K562 (cell line): ENCODE measurements at regions not wholly inside any gene's neighbourhood (a gene's known extent, or its start where the extent isn't known, plus 50 kb on each side); places are given as distances from the start of the nearest gene placed in this dataset.

Source experiments
- ATAC-seq: fragments of 200-7000 bp; cut with Tn5 transposase; 3 replicates; pipeline ENCODE4 v1.9.1; 2020; ENCODE audit warnings: moderate library complexity
- BruUV-seq: library from RNA; stranded (reverse); fragments of 400-500 nt; replicated peaks from 2 replicates; lab custom pipeline; 2021; lab: Mats Ljungman, UMichigan
- CTCF ChIA-PET: fragments of 300-600 bp; formaldehyde crosslinking; extraction: SDS; loops from one replicate; lab custom pipeline; 2021; ENCODE audit warnings: low intra/inter-chr PET ratio; lab: Yijun Ruan, JAX
- POLR2A ChIA-PET: fragments of 300-600, 350-650 bp; sonication (Branson Sonifier 250); formaldehyde crosslinking; extraction: SDS; loops from one replicate; lab custom pipeline; 2021; ENCODE audit warnings: antibody characterized with exemption, inconsistent platforms; lab: Yijun Ruan, JAX
- DNase-seq, 4 experiments: peaks; one replicate each; pipeline versions ENCODE4 v3.0.0 to v3.0.0-alpha.2; 2011 to 2018; ENCODE audit warnings: low spot score in 3 of 4, mixed read lengths in 3 of 4; ENCODE audit errors: extremely low read depth in 1 of 4
- FAIRE-seq: peaks from 2 replicates; lab custom pipeline; 2011; peaks lifted over from hg19 to GRCh38; lab: Jason Lieb, UNC
- H2AFZ ChIP-seq: 2 replicates; pipeline ENCODE4 v1.6.0; 2011; ENCODE audit warnings: low read depth, low read length, control low read depth, inconsistent platforms
- H3K27ac ChIP-seq: fragments of 200-600 bp; 3 replicates; pipeline ENCODE4 v1.8.0; 2011; ENCODE audit warnings: low read depth, mild to moderate bottlenecking, control low read depth, inconsistent platforms, low read length, moderate library complexity, mixed read lengths; ENCODE audit errors: extremely low read depth
- H3K27me3 ChIP-seq, 2 experiments: fragments of 300-600 bp in 1 of 2; 2 replicates in 1 of 2; 3 replicates in 1 of 2; pipeline versions ENCODE4 v1.6.0 to v1.8.0; 2011; ENCODE audit warnings: inconsistent platforms in 2 of 2, low read length in 2 of 2, mild to moderate bottlenecking in 1 of 2, mixed read lengths in 1 of 2, moderate library complexity in 1 of 2; ENCODE audit not compliant: control insufficient read depth in 2 of 2, insufficient read depth in 2 of 2
- H3K36me3 ChIP-seq: fragments of 300-600 bp; 3 replicates; pipeline ENCODE4 v1.8.0; 2011; ENCODE audit warnings: mild to moderate bottlenecking, low read length, inconsistent platforms; ENCODE audit not compliant: control insufficient read depth, insufficient read depth
- H3K4me1 ChIP-seq, 2 experiments: fragments of 200-600 bp in 1 of 2; replicated peaks in 1 of 2; 2 replicates in 1 of 2; 3 replicates in 1 of 2; pipeline versions ENCODE4 v1.5.1 to v1.8.0; 2011; ENCODE audit warnings: inconsistent platforms in 2 of 2, low read length in 2 of 2, mild to moderate bottlenecking in 1 of 2, mixed read lengths in 1 of 2, moderate library complexity in 1 of 2; ENCODE audit not compliant: control insufficient read depth in 2 of 2, insufficient read depth in 2 of 2
- H3K4me2 ChIP-seq: 2 replicates; pipeline ENCODE4 v1.6.1; 2011; ENCODE audit warnings: low read length, control low read depth, inconsistent platforms, mixed read lengths; ENCODE audit not compliant: insufficient read depth
- H3K4me3 ChIP-seq: fragments of 200-600 bp; sonication (generic), shearing (Covaris generic); 2 replicates; pipeline ENCODE4 v1.5.1; 2016; ENCODE audit warnings: control low read depth, inconsistent platforms
- H3K79me2 ChIP-seq: fragments of 200-600 bp; 3 replicates; pipeline ENCODE4 v1.8.0; 2011; ENCODE audit warnings: low read length, inconsistent platforms; ENCODE audit not compliant: control insufficient read depth, insufficient read depth
- H3K9ac ChIP-seq, 2 experiments: 2 replicates each; pipeline versions ENCODE4 v1.6.0 to v1.6.1; 2011; ENCODE audit warnings: low read depth in 2 of 2, low read length in 2 of 2, control low read depth in 1 of 2, inconsistent platforms in 1 of 2, mild to moderate bottlenecking in 1 of 2, mixed read lengths in 1 of 2; ENCODE audit not compliant: insufficient read depth in 1 of 2
- H3K9me1 ChIP-seq: one replicate; pipeline ENCODE4 v1.6.0; 2011; ENCODE audit warnings: inconsistent platforms, mild to moderate bottlenecking, low read length, moderate library complexity; ENCODE audit not compliant: control insufficient read depth, insufficient read depth
- H3K9me3 ChIP-seq: replicated peaks from 2 replicates; pipeline ENCODE4 v1.5.1; 2011; ENCODE audit warnings: low read depth, low read length, inconsistent platforms; ENCODE audit not compliant: control insufficient read depth, insufficient read depth
- H4K20me1 ChIP-seq: replicated peaks from 2 replicates; pipeline ENCODE4 v1.6.1; 2011; ENCODE audit warnings: low read length, inconsistent platforms, mixed read lengths; ENCODE audit not compliant: control insufficient read depth, insufficient read depth
- ATF6 ChIP-seq: sonication (generic); formaldehyde crosslinking; IDR thresholded peaks from 2 replicates; pipeline ENCODE4 v1.4.0; 2020; ENCODE audit warnings: mild to moderate bottlenecking, missing genetic modification reagents
- CBX5 ChIP-seq: IDR thresholded peaks from 2 replicates; pipeline ENCODE4 v1.6.1; 2014; ENCODE audit warnings: low read depth, borderline replicate concordance
- DDX20 ChIP-seq: fragments of 450-650 bp; IDR thresholded peaks from 2 replicates; pipeline ENCODE4 v1.6.1; 2016; ENCODE audit warnings: missing genetic modification characterization, low read depth, mild to moderate bottlenecking, missing compliant biosample characterization, moderate library complexity
- ELF1 ChIP-seq: fragments of 200-800 bp; sonication (Bioruptor generic); IDR thresholded peaks from 2 replicates; pipeline ENCODE4 v1.6.1; 2016; ENCODE audit warnings: missing genetic modification characterization, missing compliant biosample characterization
- GTF2B ChIP-seq: IDR thresholded peaks from 2 replicates; pipeline ENCODE4 v1.6.1; 2011; ENCODE audit not compliant: insufficient read length; ENCODE audit errors: extremely low read depth
- MCM3 ChIP-seq: fragments of 450-650 bp; IDR thresholded peaks from 2 replicates; pipeline ENCODE4 v1.6.1; 2016
- MEF2A ChIP-seq: IDR thresholded peaks from 2 replicates; pipeline ENCODE4 v1.6.1; 2011; ENCODE audit warnings: low read depth, mild to moderate bottlenecking, low read length, moderate library complexity; ENCODE audit not compliant: control insufficient read depth
- RBM25 ChIP-seq: fragments of 200-400 bp; formaldehyde crosslinking; IDR thresholded peaks from 2 replicates; pipeline ENCODE4 v1.6.1; 2018; ENCODE audit warnings: low read length, low read depth, moderate library complexity; ENCODE audit not compliant: severe bottlenecking
- SAP30 ChIP-seq: fragments of 200-600 bp; sonication (generic); IDR thresholded peaks from 2 replicates; pipeline ENCODE4 v1.6.1; 2012; ENCODE audit warnings: borderline replicate concordance, low read depth, mild to moderate bottlenecking, moderate library complexity, low read length, control low read depth, inconsistent platforms; ENCODE audit not compliant: insufficient read depth, poor library complexity, severe bottlenecking
- SREBF2 ChIP-seq: sonication (generic); formaldehyde crosslinking; IDR thresholded peaks from 2 replicates; pipeline ENCODE4 v1.4.0; 2020; ENCODE audit warnings: mild to moderate bottlenecking, missing genetic modification reagents
- SRSF7 ChIP-seq: fragments of 200-400 bp; formaldehyde crosslinking; optimal IDR thresholded peaks from 2 replicates; pipeline ENCODE3; 2017; ENCODE audit warnings: mild to moderate bottlenecking, low read depth, low read length
- TCF7 ChIP-seq: sonication (generic); IDR thresholded peaks from 2 replicates; pipeline ENCODE4 v1.6.1; 2016; ENCODE audit warnings: antibody characterized with exemption, borderline replicate concordance
- THRA ChIP-seq: fragments of 450-650 bp; IDR thresholded peaks from 2 replicates; pipeline ENCODE4 v1.6.1; 2017; ENCODE audit warnings: mild to moderate bottlenecking, moderate library complexity
- ZBTB7A ChIP-seq: IDR thresholded peaks from 2 replicates; pipeline ENCODE4 v1.6.1; 2011; ENCODE audit warnings: low read depth, mild to moderate bottlenecking, low read length, moderate library complexity, borderline replicate concordance; ENCODE audit not compliant: control insufficient read depth
- ZFX ChIP-seq: sonication (generic); formaldehyde crosslinking; IDR thresholded peaks from 2 replicates; pipeline ENCODE4 v1.8.0; 2022; ENCODE audit warnings: mild to moderate bottlenecking, missing genetic modification reagents, moderate library complexity
- ZNF12 ChIP-seq: sonication (generic); formaldehyde crosslinking; IDR thresholded peaks from 2 replicates; pipeline ENCODE4 v1.4.0; 2020; ENCODE audit warnings: mild to moderate bottlenecking, missing genetic modification reagents
- ZNF41 ChIP-seq: fragments of 250-450 bp; sonication (Bioruptor Pico); conservative IDR thresholded peaks from 2 replicates; pipeline ENCODE4 v1.4.0; 2020; ENCODE audit warnings: mild to moderate bottlenecking
- ZNF764 ChIP-seq: fragments of 250-450 bp; sonication (Bioruptor Pico); IDR thresholded peaks from 2 replicates; pipeline ENCODE4 v1.4.0; 2020; ENCODE audit warnings: low read depth, mild to moderate bottlenecking, moderate library complexity
- WGBS: fragments of 100-300 bp; shearing (Covaris generic); methylation state at CpG from one replicate; pipeline ENCODE4 v1.1.6; 2016; ENCODE audit warnings: low coverage, mixed read lengths; ENCODE audit not compliant: insufficient coverage; ENCODE audit errors: missing lambda C conversion rate; 5-methylcytosine and 5-hydroxymethylcytosine counted together
- in situ Hi-C: fragments of 300-500 bp; cut with MboI; formaldehyde crosslinking; loops from 4 replicates; pipeline ENCODE4 v1.15.0; 2018; ENCODE audit warnings: inconsistent platforms, mixed read lengths
- intact Hi-C: fragments of 100-400 bp; cut with micrococcal nuclease; formaldehyde crosslinking; loops from 2 replicates; pipeline ENCODE4 v1.14.2; 2022

GRCh38 chr14:38143659-38144505 lies 63.8 kb upstream of the SSTR1 start:
- Histone ChIP-seq H3K79me2 (no peaks in the 10 kb centered on the region), H3K9me3 (no peaks in the 10 kb centered on the region), H3K4me1 (no peaks in the 10 kb centered on the region), H3K4me3 (no peak overlapping the region), H4K20me1 (no peaks in the 10 kb centered on the region), H3K9ac (no peak overlapping the region), H3K36me3 (no peaks in the 10 kb centered on the region), H3K27ac (no peak overlapping the region), H2AFZ (no peak overlapping the region), H3K27me3 (no peaks in the 10 kb centered on the region), H3K9me1 (no peaks in the 10 kb centered on the region), H3K4me2 (no peak overlapping the region)
- ChIA-PET CTCF (no interaction called here), POLR2A (no interaction called here)
- DNase-seq, result no peak
- BruUV-seq, result no TSS peak
- no peak for FAIRE-seq
- intact Hi-C loops, result no loop called here
- in situ Hi-C loops, result no loop called here
- 6% methylated on average over 5 of the region's 6 CpGs for WGBS
- no peak for ATAC-seq
- TF ChIP-seq SAP30 (no peak), ZNF764 (CRISPR knock-in tag) (no peak), TCF7 (no peak), GTF2B (no peak), MEF2A (no peak), ZNF41 (CRISPR knock-in tag) (no peak), MCM3 (no peak), RBM25 (no peak), THRA (no peak), CBX5 (no peak), SRSF7 (no peak), ZFX (no peak), ZNF12 (no peak), ELF1 (no peak), ATF6 (CRISPR knock-in tag) (no peak), SREBF2 (CRISPR knock-in tag) (no peak), DDX20 (tag) (no peak), ZBTB7A (no peak)
